ENCODE measurements at regions not wholly inside any gene's neighbourhood (a gene's known extent, or its start where the extent isn't known, plus 50 kb on each side); places are given as distances from the start of the nearest gene placed in this dataset.

DNA sequence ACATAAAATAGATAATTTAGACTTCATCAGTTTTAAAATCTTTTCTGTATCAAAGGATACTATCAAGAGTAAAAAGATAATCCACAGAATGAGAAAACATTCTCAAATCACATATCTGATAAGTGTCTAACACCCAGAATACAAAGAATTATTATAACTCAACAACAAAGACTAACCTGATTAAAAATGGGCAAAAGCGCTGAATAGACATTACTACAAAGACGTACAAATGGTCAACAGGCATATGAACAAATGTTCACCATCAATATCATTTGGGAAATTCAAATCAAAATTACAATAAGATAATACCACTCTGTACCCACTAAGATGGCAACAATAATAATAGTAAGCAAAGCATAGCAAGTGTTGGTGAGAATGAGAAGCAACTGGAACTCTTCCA is 503.8 kb downstream of the CDH26 start:
- no peak overlapping the region for H3K27ac ChIP-seq (ENCODE audit: low read length)
- no peak overlapping the region for H3K9ac ChIP-seq (ENCODE audit: low read length)
- no peak overlapping the region for H2AFZ ChIP-seq (ENCODE audit: low read length)
- no peaks in the 10 kb centered on the region for H3K4me1 ChIP-seq (ENCODE audit: low read length)
- H3K9me3 ChIP-seq (replicated peaks; ENCODE audit: insufficient read depth, low read length): no peaks in the 10 kb centered on the region
- no peak for TF ChIP-seq EZH2phosphoT487 (IDR thresholded peaks at IDR 0.05; ENCODE audit: low read length)
- H3K79me2 ChIP-seq (ENCODE audit: low read length): no peaks in the 10 kb centered on the region
- no peaks in the 10 kb centered on the region for H3K27me3 ChIP-seq (replicated peaks; ENCODE audit: insufficient read depth, low read length)
- no peaks in the 10 kb centered on the region for H4K20me1 ChIP-seq (ENCODE audit: insufficient read depth, low read length)
- no peaks in the 10 kb centered on the region for H3K36me3 ChIP-seq (replicated peaks; ENCODE audit: insufficient read depth, low read length)
- no peak overlapping the region for H3K4me3 ChIP-seq (ENCODE audit: low read length)
- no peak for DNase-seq
- no peak overlapping the region for H3K4me2 ChIP-seq (ENCODE audit: low read depth, low read length)
- H3F3A ChIP-seq (ENCODE audit: insufficient read depth, low read length): no peaks in the 10 kb centered on the region
- no peaks in the 10 kb centered on the region for H3K9me2 ChIP-seq (replicated peaks; ENCODE audit: insufficient read depth, low read length)

DNA sequence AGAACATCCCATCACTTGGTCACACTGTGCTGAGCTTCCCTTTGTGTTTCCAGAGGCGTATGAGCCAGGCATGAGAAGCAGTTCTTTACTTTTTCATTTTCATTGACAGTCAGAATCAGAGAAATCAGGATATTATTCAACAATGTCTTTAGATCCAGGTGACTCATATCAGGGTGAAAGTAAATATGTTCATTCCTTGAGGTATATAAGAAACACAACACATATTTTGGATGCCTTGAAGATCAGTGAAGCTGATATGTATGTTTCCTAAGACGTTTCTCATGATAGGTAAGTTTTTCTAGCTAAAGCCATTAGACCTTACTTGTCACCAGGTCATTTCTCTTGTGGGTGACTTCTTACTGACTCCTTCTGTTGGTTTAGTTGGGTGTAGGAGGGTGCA is 505.6 kb downstream of the CDH26 start:
- Histone ChIP-seq H3K9me2 (replicated peaks; ENCODE audit: insufficient read depth, low read length) (no peaks in the 10 kb centered on the region), H3K27me3 (replicated peaks; ENCODE audit: insufficient read depth, low read length) (no peaks in the 10 kb centered on the region), H3K9ac (ENCODE audit: low read length) (no peak overlapping the region), H2AFZ (ENCODE audit: low read length) (no peak overlapping the region), H3K27ac (ENCODE audit: low read length) (no peak overlapping the region), H4K20me1 (ENCODE audit: insufficient read depth, low read length) (no peaks in the 10 kb centered on the region), H3K79me2 (ENCODE audit: low read length) (no peaks in the 10 kb centered on the region), H3K36me3 (replicated peaks; ENCODE audit: insufficient read depth, low read length) (no peaks in the 10 kb centered on the region), H3F3A (ENCODE audit: insufficient read depth, low read length) (no peaks in the 10 kb centered on the region), H3K9me3 (replicated peaks; ENCODE audit: insufficient read depth, low read length) (no peaks in the 10 kb centered on the region), H3K4me1 (ENCODE audit: low read length) (no peaks in the 10 kb centered on the region), H3K4me3 (ENCODE audit: low read length) (no peak overlapping the region), H3K4me2 (ENCODE audit: low read depth, low read length) (no peak overlapping the region)
- TF ChIP-seq, protein P1, sequence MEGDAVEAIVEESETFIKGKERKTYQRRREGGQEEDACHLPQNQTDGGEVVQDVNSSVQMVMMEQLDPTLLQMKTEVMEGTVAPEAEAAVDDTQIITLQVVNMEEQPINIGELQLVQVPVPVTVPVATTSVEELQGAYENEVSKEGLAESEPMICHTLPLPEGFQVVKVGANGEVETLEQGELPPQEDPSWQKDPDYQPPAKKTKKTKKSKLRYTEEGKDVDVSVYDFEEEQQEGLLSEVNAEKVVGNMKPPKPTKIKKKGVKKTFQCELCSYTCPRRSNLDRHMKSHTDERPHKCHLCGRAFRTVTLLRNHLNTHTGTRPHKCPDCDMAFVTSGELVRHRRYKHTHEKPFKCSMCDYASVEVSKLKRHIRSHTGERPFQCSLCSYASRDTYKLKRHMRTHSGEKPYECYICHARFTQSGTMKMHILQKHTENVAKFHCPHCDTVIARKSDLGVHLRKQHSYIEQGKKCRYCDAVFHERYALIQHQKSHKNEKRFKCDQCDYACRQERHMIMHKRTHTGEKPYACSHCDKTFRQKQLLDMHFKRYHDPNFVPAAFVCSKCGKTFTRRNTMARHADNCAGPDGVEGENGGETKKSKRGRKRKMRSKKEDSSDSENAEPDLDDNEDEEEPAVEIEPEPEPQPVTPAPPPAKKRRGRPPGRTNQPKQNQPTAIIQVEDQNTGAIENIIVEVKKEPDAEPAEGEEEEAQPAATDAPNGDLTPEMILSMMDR (IDR thresholded peaks at IDR 0.05; ENCODE audit: low read length): no peak
- TF ChIP-seq EZH2 (optimal IDR thresholded peaks at IDR 0.05; ENCODE audit: low read depth, low read length): no peak
- TF ChIP-seq EZH2phosphoT487 (IDR thresholded peaks at IDR 0.05; ENCODE audit: low read length): no peak
- DNase-seq: no peak

DNA sequence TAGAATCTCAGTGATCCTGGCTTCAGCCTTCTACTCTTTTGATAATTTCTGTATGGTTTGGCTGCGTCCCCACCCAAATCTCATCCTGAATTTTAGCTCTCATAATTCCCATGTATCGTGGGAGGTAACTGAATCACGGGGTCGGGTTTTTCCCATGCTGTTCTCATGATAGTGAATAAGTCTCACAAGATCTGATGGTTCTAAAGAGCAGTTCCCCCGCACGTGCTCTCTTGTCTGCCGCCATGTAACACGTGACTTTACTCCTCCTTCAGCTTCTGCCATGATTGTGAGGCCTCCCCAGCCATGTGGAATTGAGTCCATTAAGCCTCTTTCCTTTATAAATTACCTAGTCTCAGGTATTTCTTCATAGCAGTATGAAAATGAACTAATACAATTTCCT is 507.2 kb downstream of the CDH26 start:
- no peaks in the 10 kb centered on the region for H3K27me3 ChIP-seq (replicated peaks; ENCODE audit: insufficient read depth, low read length)
- no peak overlapping the region for H3K9ac ChIP-seq (ENCODE audit: low read length)
- no peak overlapping the region for H3K27ac ChIP-seq (ENCODE audit: low read length)
- no peaks in the 10 kb centered on the region for H3K9me2 ChIP-seq (replicated peaks; ENCODE audit: insufficient read depth, low read length)
- H3F3A ChIP-seq (ENCODE audit: insufficient read depth, low read length): no peaks in the 10 kb centered on the region
- no peaks in the 10 kb centered on the region for H4K20me1 ChIP-seq (ENCODE audit: insufficient read depth, low read length)
- H3K36me3 ChIP-seq (replicated peaks; ENCODE audit: insufficient read depth, low read length): no peaks in the 10 kb centered on the region
- H3K4me2 ChIP-seq (ENCODE audit: low read depth, low read length): no peak overlapping the region
- no peak overlapping the region for H2AFZ ChIP-seq (ENCODE audit: low read length)
- no peaks in the 10 kb centered on the region for H3K9me3 ChIP-seq (replicated peaks; ENCODE audit: insufficient read depth, low read length)
- H3K4me3 ChIP-seq (ENCODE audit: low read length): no peak overlapping the region
- H3K79me2 ChIP-seq (ENCODE audit: low read length): no peaks in the 10 kb centered on the region
- TF ChIP-seq, protein P1 (IDR thresholded peaks at IDR 0.05; ENCODE audit: low read length): no peak
- TF ChIP-seq EZH2phosphoT487 (IDR thresholded peaks at IDR 0.05; ENCODE audit: low read length) (no peak), EZH2 (optimal IDR thresholded peaks at IDR 0.05; ENCODE audit: low read depth, low read length) (no peak)
- H3K4me1 ChIP-seq (ENCODE audit: low read length): no peaks in the 10 kb centered on the region
- DNase-seq: no peak

DNA sequence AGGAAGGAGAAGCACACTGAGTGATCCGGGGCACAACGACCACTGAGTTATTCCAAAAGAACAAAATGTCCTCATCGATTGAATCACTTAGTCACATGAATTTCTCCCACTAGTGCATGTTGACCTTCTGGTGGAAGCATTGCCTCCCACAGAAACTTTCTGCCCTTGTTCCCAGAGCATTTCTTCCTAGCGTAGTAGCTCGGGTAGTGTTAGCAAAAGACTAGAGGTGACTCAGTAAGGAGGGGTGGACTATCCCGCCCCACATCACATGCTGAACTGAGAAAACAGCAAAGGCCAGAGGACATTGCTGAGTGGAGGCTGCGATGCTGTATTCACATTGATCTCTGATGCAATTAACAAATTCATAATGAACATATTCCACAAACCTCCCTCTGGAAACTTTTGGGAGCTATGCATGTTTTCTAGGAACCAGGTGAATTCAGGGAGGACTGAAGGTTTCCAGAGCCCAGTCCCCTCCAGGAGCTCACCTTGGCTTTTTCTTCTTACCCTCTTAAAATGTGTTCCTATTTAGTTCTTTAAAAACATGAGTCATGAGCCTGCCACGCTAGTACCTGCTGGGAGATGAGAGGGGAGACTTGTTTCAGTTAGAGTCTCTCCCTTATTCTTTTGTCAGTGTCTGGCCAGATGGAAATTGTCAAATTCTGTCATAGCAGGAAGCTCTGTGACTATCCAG is 507.9 kb downstream of the CDH26 start:
- no peak overlapping the region for H3K4me3 ChIP-seq (ENCODE audit: low read length)
- DNase-seq: no peak
- H3K9me3 ChIP-seq (replicated peaks; ENCODE audit: insufficient read depth, low read length): no peaks in the 10 kb centered on the region
- H3K27me3 ChIP-seq (replicated peaks; ENCODE audit: insufficient read depth, low read length): no peaks in the 10 kb centered on the region
- no peak overlapping the region for H2AFZ ChIP-seq (ENCODE audit: low read length)
- no peaks in the 10 kb centered on the region for H4K20me1 ChIP-seq (ENCODE audit: insufficient read depth, low read length)
- no peaks in the 10 kb centered on the region for H3K9me2 ChIP-seq (replicated peaks; ENCODE audit: insufficient read depth, low read length)
- H3K4me1 ChIP-seq (ENCODE audit: low read length): no peaks in the 10 kb centered on the region
- no peaks in the 10 kb centered on the region for H3K36me3 ChIP-seq (replicated peaks; ENCODE audit: insufficient read depth, low read length)
- TF ChIP-seq EZH2 (optimal IDR thresholded peaks at IDR 0.05; ENCODE audit: low read depth, low read length): no peak
- TF ChIP-seq EZH2phosphoT487 (IDR thresholded peaks at IDR 0.05; ENCODE audit: low read length): no peak
- TF ChIP-seq, protein P1 (IDR thresholded peaks at IDR 0.05; ENCODE audit: low read length): no peak
- no peak overlapping the region for H3K9ac ChIP-seq (ENCODE audit: low read length)
- no peaks in the 10 kb centered on the region for H3F3A ChIP-seq (ENCODE audit: insufficient read depth, low read length)
- no peak overlapping the region for H3K27ac ChIP-seq (ENCODE audit: low read length)
- no peaks in the 10 kb centered on the region for H3K79me2 ChIP-seq (ENCODE audit: low read length)
- no peak overlapping the region for H3K4me2 ChIP-seq (ENCODE audit: low read depth, low read length)
